Small intestine (tissue), 7 donors: ENCODE measurements at regions not wholly inside any gene's neighbourhood (a gene's known extent, or its start where the extent isn't known, plus 50 kb on each side); places are given as distances from the start of the nearest gene placed in this dataset.
"Not testable (repeated sequence)": the region's sequence is repeated elsewhere in the genome, so short reads cannot be mapped to it uniquely, and the experiment has no call there.

Source experiments
- DNase-seq, 2 donors: peaks; one replicate each; pipeline versions ENCODE4 v3.0.0 to v3.0.0-alpha.2; 2013
- FAIRE-seq: peaks from 2 replicates; lab custom pipeline; 2012; peaks lifted over from hg19 to GRCh38; lab: Jason Lieb, UNC
- H3K27ac ChIP-seq, 3 donors: one replicate each; pipeline ENCODE4 v1.5.1; 2013; ENCODE audit warnings: low read length in 2 of 3, mild to moderate bottlenecking in 2 of 3, control low read depth in 1 of 3, inconsistent platforms in 1 of 3, low read depth in 1 of 3, moderate library complexity in 1 of 3
- H3K27me3 ChIP-seq, 3 donors: one replicate each; pipeline ENCODE4 v1.6.1; 2013; ENCODE audit warnings: low read length in 3 of 3, inconsistent platforms in 1 of 3; ENCODE audit not compliant: control insufficient read depth in 3 of 3, insufficient read depth in 3 of 3
- H3K36me3 ChIP-seq, 3 donors: one replicate each; pipeline ENCODE4 v1.6.1; 2013; ENCODE audit warnings: low read length in 3 of 3, inconsistent platforms in 1 of 3, low read depth in 1 of 3, mild to moderate bottlenecking in 1 of 3, moderate library complexity in 1 of 3; ENCODE audit not compliant: control insufficient read depth in 3 of 3, insufficient read depth in 2 of 3
- H3K4me1 ChIP-seq, 3 donors: one replicate each; pipeline ENCODE4 v1.6.1; 2013; ENCODE audit warnings: low read length in 2 of 3, inconsistent platforms in 1 of 3, low read depth in 1 of 3, mild to moderate bottlenecking in 1 of 3, moderate library complexity in 1 of 3; ENCODE audit not compliant: control insufficient read depth in 3 of 3, insufficient read depth in 2 of 3
- H3K4me3 ChIP-seq, 3 donors: one replicate each; pipeline ENCODE4 v1.5.1; 2013; ENCODE audit warnings: low read length in 3 of 3, control low read depth in 1 of 3, inconsistent platforms in 1 of 3, low read depth in 1 of 3, mild to moderate bottlenecking in 1 of 3, moderate library complexity in 1 of 3
- H3K9me3 ChIP-seq, 2 donors: one replicate each; pipeline ENCODE4 v1.6.1; 2013; ENCODE audit warnings: low read depth in 1 of 2, low read length in 1 of 2; ENCODE audit not compliant: control insufficient read depth in 2 of 2, insufficient read depth in 1 of 2
- WGBS, 3 donors: extraction: QIAGEN DNeasy Blood & Tissue Kit; methylation state at CpG; one replicate each; pipeline ENCODE4 v1.1.7; 2013; 5-methylcytosine and 5-hydroxymethylcytosine counted together
- donor health status: healthy with polysubstance abuse.
- donor health status: control.
- donor health status: control.
- donor health status: Bipolar disorder and iron deficiency.
- donor health status: healthy.

DNA sequence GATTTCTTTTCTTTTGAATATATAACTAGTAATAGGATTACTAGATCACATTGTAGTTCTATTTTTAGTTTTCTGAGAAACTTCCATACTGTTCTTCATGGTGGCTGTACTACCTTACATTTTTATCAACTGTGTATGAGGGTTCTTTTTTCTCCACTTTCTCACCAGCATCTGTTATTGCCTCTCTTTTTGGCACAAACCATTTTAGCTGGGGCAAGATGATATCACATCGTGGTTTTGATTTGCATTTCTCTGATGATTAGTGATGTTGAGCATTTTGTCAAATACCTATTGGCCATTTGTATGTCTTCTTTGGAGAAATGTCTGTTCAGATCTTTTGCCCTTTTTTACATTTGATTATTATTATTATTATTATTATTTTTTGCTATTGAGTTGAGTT, 86.1 kb upstream of the TCF21 start:
- WGBS, 3 donors: 73 to 88% (median 88%) methylated on average over 1 of the region's 1 CpG
- DNase-seq: no peak
- Histone ChIP-seq H3K4me3 (no peak overlapping the region), H3K27me3 (no peaks in the 10 kb centered on the region), H3K9me3 (peaks cover 0 to 4% of the 10 kb centered on the region in 2 donors), H3K27ac (no peak overlapping the region), H3K4me1 (no peaks in the 10 kb centered on the region), H3K36me3 (no peaks in the 10 kb centered on the region)
- FAIRE-seq: no peak

DNA sequence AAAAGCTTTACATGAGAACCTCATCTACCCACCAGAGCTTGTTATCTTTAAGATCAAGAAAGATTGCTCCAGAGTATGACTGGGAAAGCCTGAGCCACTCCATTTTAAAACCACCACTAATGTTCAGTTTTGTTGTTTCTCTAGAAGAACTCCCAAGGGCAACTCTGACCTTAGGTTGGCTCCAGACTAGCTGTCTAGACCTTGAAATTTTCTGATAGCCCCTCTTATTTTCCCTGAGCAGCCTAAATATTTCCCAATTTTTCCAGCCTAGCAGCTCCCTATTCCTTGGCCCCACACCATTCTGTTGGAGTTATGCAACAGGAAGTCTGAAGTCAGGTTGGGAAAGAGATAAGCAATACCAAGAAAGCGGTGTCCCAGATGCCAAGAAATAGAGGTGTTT, 84.6 kb upstream of the TCF21 start:
- peaks cover 0 to 4% of the 10 kb centered on the region in 2 donors for H3K9me3 ChIP-seq
- H3K4me3 ChIP-seq: no peak overlapping the region
- H3K27me3 ChIP-seq: no peaks in the 10 kb centered on the region
- H3K4me1 ChIP-seq: no peaks in the 10 kb centered on the region
- FAIRE-seq: no peak
- DNase-seq: no peak
- WGBS, 3 donors: 70 to 71% (median 71%) methylated on average over 1 of the region's 1 CpG
- no peak overlapping the region for H3K27ac ChIP-seq
- no peaks in the 10 kb centered on the region for H3K36me3 ChIP-seq

DNA sequence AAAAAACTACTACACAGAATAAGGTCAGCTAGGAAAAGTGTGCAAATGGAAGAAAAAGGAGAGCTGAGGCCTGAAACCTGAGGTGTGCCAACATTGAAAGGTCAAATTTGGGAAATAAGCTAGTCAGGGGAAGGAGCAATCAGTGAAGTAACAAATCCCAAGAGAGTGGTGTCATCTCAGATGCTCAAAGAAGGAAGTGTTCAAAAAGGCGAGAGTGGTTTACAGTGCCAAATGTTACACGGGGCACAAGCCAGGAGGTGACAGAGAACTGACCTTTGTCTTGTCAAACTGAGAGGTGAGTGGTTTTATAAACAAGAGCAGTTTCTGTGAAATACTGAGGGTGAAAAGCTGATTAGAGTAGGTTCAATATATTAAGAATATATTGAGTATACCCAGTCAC, 83.0 kb upstream of the TCF21 start:
- no peak overlapping the region for H3K27ac ChIP-seq
- no peaks in the 10 kb centered on the region for H3K4me1 ChIP-seq
- H3K36me3 ChIP-seq: no peaks in the 10 kb centered on the region
- H3K9me3 ChIP-seq: no peaks in the 10 kb centered on the region
- no peaks in the 10 kb centered on the region for H3K27me3 ChIP-seq
- 16 to 54% (median 33%) methylated on average over 2 of the region's 2 CpGs for WGBS, 3 donors
- FAIRE-seq: no peak
- no peak for DNase-seq
- H3K4me3 ChIP-seq: no peak overlapping the region

DNA sequence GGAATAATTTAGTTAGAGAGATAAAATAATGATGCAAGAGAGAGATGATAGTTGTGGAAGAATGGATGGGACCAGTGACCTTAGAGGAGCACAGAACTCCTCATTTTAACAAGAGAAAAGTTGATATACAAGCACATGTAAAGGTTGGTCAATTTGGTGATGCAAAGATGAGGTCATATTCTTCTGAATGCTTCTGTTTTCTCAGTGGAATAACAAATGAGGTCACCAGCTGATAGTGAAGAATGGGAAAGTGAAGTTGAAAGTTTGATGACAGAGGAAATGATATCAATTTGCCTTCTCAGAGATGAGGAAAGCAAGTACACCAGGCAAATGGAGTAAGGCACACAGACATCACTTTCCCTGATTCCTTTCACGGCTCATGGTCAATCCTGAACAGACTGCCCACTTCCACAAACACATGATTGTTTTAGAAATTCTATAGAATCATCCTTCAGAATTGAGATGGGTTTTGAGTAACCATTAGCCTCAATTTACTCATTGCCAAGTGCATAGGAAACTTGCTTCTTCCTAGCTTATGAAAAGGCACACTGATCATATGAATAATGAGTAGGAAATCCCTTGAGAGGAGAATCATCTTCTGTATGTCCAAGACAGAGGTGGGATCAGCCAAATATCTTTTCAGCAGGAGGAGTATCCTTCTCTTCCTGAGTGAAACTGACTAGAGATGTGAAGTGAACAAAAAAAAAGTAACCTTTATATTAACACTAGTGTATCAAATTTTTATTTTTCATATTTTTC, 82.4 kb upstream of the TCF21 start:
- WGBS, 3 donors: 63 to 73% (median 70%) methylated on average over 1 of the region's 1 CpG
- Histone ChIP-seq H3K9me3 (no peaks in the 10 kb centered on the region), H3K27me3 (no peaks in the 10 kb centered on the region), H3K4me1 (no peaks in the 10 kb centered on the region), H3K36me3 (no peaks in the 10 kb centered on the region), H3K4me3 (no peak overlapping the region), H3K27ac (no peak overlapping the region)
- FAIRE-seq (no peak), DNase-seq (no peak)

DNA sequence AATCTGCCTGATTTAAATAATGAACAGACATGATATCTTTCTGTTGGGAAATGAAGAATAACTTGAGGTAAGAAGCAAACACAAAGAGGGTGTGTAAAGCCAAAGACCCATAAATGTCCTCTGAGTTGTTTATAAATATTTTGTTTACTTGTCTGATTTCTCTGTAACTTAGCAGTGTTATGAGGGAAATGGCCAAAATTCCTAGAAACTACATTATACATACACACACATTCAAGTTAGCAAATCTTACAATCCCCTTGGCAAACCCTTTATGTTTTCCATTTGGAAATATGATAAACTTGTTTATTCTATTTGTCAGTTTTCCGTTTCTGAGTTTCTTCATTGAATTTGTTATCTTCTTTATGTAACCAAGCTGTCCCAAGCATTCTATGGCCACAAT, 81.4 kb upstream of the TCF21 start:
- Histone ChIP-seq H3K4me3 (no peak overlapping the region), H3K4me1 (no peaks in the 10 kb centered on the region), H3K9me3 (no peaks in the 10 kb centered on the region), H3K27ac (peak overlapping the region in 1 of 3 donors; percentile 8), H3K27me3 (no peaks in the 10 kb centered on the region), H3K36me3 (no peaks in the 10 kb centered on the region)
- WGBS, 3 donors: 33 to 45% (median 41%) methylated on average over 1 of the region's 1 CpG
- no peak for FAIRE-seq
- no peak for DNase-seq

DNA sequence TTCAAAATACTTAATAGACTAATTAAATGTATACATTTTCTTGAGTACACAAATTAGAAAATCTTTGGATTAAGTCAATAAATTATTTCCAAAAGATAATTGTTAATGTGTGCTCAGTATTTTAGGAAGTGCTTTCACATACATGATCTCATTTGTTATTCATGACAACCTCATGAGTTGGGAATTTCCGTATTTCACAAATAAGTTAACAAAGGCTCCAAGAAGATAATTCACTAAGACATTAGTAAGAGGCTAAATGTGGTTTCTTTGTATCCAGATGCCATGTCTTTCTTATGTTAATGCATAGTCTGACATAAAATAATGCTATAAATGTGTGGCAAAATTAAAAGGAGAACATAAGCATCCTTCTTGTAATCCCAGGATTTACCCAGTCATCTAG, 79.5 kb upstream of the TCF21 start:
- Histone ChIP-seq H3K9me3 (no peaks in the 10 kb centered on the region), H3K4me3 (no peak overlapping the region), H3K27ac (no peak overlapping the region), H3K27me3 (no peaks in the 10 kb centered on the region), H3K4me1 (no peaks in the 10 kb centered on the region), H3K36me3 (no peaks in the 10 kb centered on the region)
- no peak for FAIRE-seq
- WGBS, 3 donors: 75 to 84% (median 82%) methylated on average over 1 of the region's 1 CpG
- no peak for DNase-seq

DNA sequence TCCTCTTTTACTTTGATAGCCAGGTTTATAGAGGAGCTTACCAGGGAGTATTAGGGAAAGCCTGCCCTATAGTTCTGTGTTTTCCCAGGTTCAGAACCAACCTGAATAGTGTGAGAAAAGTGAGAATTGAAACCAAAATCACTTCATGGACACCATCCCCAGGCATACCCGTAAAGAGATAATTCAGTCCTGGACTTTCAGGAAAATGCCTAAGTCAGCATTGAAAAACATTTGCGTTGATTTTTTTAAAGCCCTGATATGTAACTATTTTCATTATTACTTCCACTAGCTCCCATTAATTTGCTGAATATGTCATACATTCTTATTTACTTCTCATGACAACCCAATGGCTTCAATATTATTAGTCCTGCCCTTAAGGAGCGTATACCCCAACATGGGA, 77.4 kb upstream of the TCF21 start:
- FAIRE-seq (no peak), DNase-seq (no peak)
- Histone ChIP-seq H3K9me3 (no peaks in the 10 kb centered on the region), H3K4me1 (no peaks in the 10 kb centered on the region), H3K36me3 (no peaks in the 10 kb centered on the region), H3K27me3 (no peaks in the 10 kb centered on the region), H3K4me3 (no peak overlapping the region), H3K27ac (no peak overlapping the region)
- WGBS, 3 donors: 87 to 93% (median 89%) methylated on average over 3 of the region's 3 CpGs

DNA sequence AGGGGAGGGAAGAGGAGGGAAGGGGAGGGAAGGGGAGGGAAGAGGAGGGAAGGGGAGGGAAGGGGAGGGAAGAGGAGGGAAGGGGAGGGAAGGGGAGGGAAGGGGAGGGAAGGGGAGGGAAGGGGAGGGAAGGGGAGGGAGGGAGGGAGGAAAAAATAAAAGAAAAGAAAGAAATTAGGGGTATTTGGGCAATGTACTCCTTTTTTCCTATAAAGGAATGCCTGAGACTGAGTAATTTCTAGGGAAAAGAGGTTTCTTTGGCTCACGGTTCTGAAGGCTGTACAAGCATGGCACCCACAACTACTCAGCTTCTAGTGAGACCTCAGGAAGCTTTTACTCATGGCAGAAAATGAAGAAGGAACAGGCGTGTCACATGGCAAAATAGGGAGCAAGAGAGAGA, 76.5 kb upstream of the TCF21 start:
- 72 to 85% (median 82%) methylated on average over 2 of the region's 2 CpGs for WGBS, 3 donors
- H3K27me3 ChIP-seq, DNase-seq, FAIRE-seq, H3K4me3 ChIP-seq, H3K36me3 ChIP-seq, H3K9me3 ChIP-seq, H3K27ac ChIP-seq, H3K4me1 ChIP-seq: not testable (repeated sequence)

DNA sequence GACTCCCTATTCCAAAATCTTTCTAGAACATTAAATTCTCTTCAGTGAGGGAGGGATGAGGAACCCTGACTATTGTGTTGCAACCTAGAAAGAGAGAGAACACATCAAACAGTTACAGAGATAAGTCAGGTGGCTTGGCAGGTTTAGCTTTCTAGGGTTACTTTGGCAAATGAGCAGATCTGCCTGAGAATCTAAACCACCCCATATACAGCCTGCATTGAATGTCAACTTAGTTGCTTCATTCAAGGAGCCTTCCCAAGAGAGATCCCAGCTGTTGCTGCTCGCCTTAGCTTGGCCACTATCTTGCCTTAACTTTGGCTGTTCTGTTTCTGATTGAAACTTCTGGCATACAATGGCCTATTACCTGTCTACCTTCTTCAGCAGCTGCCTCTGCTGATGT, 74.7 kb upstream of the TCF21 start:
- Histone ChIP-seq H3K36me3 (no peaks in the 10 kb centered on the region), H3K27ac (no peak overlapping the region)
- FAIRE-seq: no peak

More for the DNA sequence above, 74.7 kb upstream of the TCF21 start:
- DNase-seq: peak in 1 of 2 donors; percentile 9
- WGBS, 3 donors: 36 to 81% (median 63%) methylated on average over 1 of the region's 1 CpG
- no peaks in the 10 kb centered on the region for H3K9me3 ChIP-seq
- no peaks in the 10 kb centered on the region for H3K27me3 ChIP-seq
- no peak overlapping the region for H3K4me3 ChIP-seq
- H3K4me1 ChIP-seq: no peaks in the 10 kb centered on the region
